PC-3 (cell line): ENCODE measurements at regions not wholly inside any gene's neighbourhood (a gene's known extent, or its start where the extent isn't known, plus 50 kb on each side); places are given as distances from the start of the nearest gene placed in this dataset.

Experiments used
- CTCF ChIP-seq: fragments of 300-600 bp; sonication (generic); conservative IDR thresholded peaks from 2 replicates; pipeline ENCODE4 v1.5.1; 2017; ENCODE audit warnings: antibody characterized with exemption, low read depth, mild to moderate bottlenecking, low read length
- EZH2 ChIP-seq: fragments of 300-600 bp; sonication (generic); IDR thresholded peaks from one replicate; pipeline ENCODE4 v1.6.1; 2017; ENCODE audit warnings: antibody characterized with exemption, mild to moderate bottlenecking, low read length; ENCODE audit not compliant: unreplicated experiment
- EZH2phosphoT487 ChIP-seq: fragments of 300-600 bp; sonication (generic); IDR thresholded peaks from 2 replicates; pipeline ENCODE4 v1.6.1; 2018; ENCODE audit warnings: mild to moderate bottlenecking, antibody characterized with exemption, low read length, borderline replicate concordance

GRCh38 chr4:124970011-124970410 lies 257.5 kb upstream of the ANKRD50 start:
- TF ChIP-seq CTCF (no peak), EZH2 (no peak), EZH2phosphoT487 (no peak)
